AG04449 (cell line): ENCODE measurements at regions not wholly inside any gene's neighbourhood (a gene's known extent, or its start where the extent isn't known, plus 50 kb on each side); places are given as distances from the start of the nearest gene placed in this dataset.

ENCODE experiments used
- CTCF ChIA-PET: fragments of 350-600 bp; formaldehyde crosslinking; extraction: SDS; loops from one replicate; lab custom pipeline; 2021; ENCODE audit warnings: antibody characterized with exemption; lab: Yijun Ruan, JAX
- POLR2A ChIA-PET: fragments of 400-600, 350-600 bp; formaldehyde crosslinking; extraction: SDS; loops from one replicate; lab custom pipeline; 2020; ENCODE audit warnings: antibody characterized with exemption, inconsistent platforms; lab: Yijun Ruan, JAX
- DNase-seq: peaks from one replicate; pipeline ENCODE4 v3.0.0-alpha.2; 2010; ENCODE audit warnings: low read depth, low spot score
- H3K4me3 ChIP-seq: 2 replicates; pipeline ENCODE4 v1.5.1; 2011; ENCODE audit warnings: low read depth, mild to moderate bottlenecking, control low read depth, low read length
- TF ChIP-seq, protein P1 (sequence below): IDR thresholded peaks from one replicate; pipeline ENCODE4 v1.5.1; 2011; ENCODE audit warnings: mild to moderate bottlenecking, moderate library complexity, low read length, control low read depth, inconsistent platforms; ENCODE audit not compliant: insufficient read depth; ENCODE audit errors: missing control alignments

DNA sequence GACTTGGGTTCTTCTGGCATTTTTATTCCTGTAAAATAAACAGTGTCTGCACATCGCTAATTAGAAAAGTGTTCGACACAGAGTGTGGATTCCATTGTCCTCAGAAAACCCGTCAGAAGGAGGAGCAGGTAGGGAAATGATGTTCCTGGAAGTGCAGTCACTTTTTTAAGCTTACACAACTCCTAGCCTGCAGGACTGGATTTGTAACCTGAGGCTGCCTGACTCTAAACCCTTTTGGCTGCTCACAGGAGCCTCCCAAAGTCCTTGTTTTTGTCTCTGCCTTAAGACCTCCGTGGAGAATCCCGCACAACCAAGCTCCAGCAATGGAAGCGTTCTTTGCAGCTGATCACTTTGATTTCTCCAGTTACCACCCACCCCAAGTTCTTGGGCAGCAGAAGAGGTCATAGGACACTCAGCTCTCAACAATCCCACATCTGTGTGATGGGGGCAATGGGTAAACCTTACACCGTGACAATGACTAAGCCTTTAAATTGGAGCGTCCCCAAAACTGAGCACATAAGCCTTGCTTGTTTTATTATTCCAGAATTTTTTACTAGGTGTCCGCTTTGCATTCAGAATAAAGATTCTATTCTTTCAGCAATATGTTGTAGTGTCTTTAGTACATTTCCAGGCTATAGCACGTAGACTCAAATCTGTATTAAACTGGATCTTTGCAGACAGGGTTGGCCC is 227.9 kb downstream of the TBXT start:
- TF ChIP-seq, protein P1, sequence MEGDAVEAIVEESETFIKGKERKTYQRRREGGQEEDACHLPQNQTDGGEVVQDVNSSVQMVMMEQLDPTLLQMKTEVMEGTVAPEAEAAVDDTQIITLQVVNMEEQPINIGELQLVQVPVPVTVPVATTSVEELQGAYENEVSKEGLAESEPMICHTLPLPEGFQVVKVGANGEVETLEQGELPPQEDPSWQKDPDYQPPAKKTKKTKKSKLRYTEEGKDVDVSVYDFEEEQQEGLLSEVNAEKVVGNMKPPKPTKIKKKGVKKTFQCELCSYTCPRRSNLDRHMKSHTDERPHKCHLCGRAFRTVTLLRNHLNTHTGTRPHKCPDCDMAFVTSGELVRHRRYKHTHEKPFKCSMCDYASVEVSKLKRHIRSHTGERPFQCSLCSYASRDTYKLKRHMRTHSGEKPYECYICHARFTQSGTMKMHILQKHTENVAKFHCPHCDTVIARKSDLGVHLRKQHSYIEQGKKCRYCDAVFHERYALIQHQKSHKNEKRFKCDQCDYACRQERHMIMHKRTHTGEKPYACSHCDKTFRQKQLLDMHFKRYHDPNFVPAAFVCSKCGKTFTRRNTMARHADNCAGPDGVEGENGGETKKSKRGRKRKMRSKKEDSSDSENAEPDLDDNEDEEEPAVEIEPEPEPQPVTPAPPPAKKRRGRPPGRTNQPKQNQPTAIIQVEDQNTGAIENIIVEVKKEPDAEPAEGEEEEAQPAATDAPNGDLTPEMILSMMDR = no peak
- H3K4me3 ChIP-seq = no peak overlapping the region
- CTCF ChIA-PET = interaction anchor here (0.9 kb wide), 1 partner anchor 49 kb away, joined by 3 read pairs; no protein-coding TSS in a partner anchor
- no peak for DNase-seq
- POLR2A ChIA-PET = no interaction called here

DNA sequence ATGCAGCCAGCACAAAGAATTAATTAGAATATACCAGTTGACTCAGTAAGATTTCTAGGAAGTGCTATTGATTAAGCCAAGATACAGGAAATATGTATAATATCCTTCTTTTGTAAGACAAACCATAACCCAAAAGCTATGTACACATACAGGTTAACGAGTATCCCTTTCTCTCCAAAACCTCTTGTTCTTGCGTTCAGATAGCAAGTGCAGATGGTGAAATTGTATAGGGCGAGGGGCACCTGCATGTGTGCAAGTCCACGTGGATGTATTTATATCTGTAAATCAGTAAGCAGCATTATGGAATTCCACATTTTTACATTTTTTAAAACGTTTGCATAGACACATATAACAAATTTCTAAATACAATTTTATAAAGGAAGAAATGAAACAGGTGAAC is 228.6 kb downstream of the TBXT start:
- CTCF ChIA-PET = interaction anchor here (1.2 kb wide), 1 partner anchor 158 kb away, joined by 3 read pairs; no protein-coding TSS in a partner anchor
- no peak overlapping the region for H3K4me3 ChIP-seq
- DNase-seq = no peak
- POLR2A ChIA-PET = no interaction called here
- TF ChIP-seq, protein P1 = no peak

DNA sequence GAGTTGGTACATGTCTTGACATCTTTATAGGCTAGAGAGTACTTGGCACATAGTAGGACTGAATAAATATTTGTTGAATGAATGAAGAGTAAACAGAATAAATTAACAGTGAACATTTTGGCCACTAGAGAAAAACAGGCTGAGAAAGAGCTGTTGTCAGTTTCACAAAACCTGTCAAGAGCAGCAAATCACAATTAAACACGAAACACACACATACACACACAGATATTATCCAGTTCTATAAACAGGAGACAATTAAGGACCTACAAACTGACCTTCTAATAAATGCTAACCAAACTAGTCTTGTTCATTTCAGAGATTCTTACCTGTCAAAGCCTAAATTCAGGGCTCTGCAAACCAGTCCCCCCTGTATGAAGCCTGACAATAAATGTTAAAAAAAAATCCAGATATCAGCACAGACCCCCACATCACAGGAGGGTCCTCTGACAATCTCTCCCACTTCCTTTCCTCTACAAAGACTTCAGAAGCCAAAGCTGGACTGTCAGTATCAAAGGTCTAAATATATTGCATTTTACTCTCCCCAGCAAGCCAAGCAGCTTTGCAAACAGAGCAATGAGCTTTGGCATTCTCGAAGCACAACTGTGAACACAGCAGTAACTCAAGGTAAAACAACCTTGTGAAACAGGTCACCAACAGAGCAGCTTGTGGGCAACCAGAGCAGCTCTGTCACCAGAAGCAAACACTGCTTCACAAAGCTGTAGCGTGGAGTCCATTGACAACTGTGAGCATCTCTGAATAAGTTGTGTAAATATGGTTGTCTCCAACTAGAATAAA is 229.9 kb downstream of the TBXT start:
- CTCF ChIA-PET = interaction anchor here (1.2 to 1.4 kb wide), 2 partner anchors 48 to 160 kb away, joined by 3 read pairs; no protein-coding TSS in a partner anchor
- POLR2A ChIA-PET = no interaction called here
- no peak for DNase-seq
- TF ChIP-seq, protein P1 = no peak
- H3K4me3 ChIP-seq = no peak overlapping the region

DNA sequence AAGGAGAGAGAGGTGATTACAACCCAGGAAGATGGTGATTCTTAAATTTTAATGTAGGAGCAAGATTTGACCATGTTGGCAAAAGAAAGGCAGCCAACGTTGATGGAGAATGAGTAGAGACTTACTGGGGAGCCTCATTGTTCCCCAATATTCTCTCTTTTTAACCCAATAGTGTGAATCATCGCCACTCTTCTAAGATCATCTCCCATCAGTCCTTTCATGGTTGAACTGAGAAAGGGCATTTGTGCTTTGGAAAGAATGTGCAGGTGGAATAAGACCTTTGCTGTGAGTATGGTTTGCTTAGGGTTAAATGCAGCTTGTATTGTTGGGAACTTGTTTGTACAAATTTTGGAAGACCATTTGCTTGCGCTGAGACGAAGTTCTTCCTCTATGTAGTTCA is 231.0 kb downstream of the TBXT start:
- no peak for DNase-seq
- ChIA-PET POLR2A (no interaction called here), CTCF (interaction anchor here (1.4 kb wide), 1 partner anchor 47 kb away, joined by 3 read pairs; no protein-coding TSS in a partner anchor)
- TF ChIP-seq, protein P1 = no peak
- H3K4me3 ChIP-seq = no peak overlapping the region

DNA sequence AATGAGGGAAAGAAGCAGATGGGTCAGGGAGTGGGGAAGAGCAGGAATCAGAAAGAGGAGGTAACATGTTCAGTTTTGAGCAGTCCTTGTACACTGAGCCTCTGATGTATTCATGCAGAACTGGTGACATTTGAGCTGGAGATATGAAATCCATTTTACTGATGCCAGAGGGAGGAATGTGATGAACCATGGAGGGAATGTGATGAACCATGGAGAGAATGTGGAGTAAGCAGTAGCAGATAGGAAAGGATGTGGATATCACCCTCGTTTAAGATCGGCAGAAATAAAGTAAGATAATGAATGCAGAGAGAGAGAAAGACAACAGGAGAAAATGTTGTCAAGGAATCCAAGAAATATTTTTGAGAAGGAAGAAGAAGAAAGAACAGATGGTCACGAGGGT is 231.6 kb downstream of the TBXT start:
- ChIA-PET POLR2A (no interaction called here), CTCF (interaction anchor here (1.4 kb wide), 1 partner anchor 46 kb away, joined by 3 read pairs; no protein-coding TSS in a partner anchor)
- no peak for DNase-seq
- TF ChIP-seq, protein P1 = no peak
- no peak overlapping the region for H3K4me3 ChIP-seq

DNA sequence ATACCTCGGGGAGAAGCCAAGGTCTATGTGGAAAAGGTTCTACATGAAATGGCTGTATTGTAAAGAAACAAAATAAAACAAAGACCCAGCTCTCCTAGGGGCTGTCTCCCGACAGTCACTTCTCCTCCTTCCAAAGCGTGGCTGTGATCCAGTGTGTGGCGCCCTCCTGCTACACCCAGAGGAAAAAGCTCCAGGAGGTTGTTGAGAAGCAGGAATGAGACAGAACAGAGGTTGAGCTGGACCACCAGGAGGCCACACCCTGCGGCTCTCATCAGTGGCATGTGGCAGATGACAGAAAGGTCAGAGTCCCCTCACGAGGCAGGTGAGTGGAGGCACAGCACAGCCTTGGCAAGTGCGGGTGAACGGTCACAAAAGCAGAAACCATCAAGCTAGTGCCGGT is 236.0 kb downstream of the TBXT start:
- H3K4me3 ChIP-seq = no peak overlapping the region
- TF ChIP-seq, protein P1 = no peak
- CTCF ChIA-PET = interaction anchor here (1.2 kb wide), 2 partner anchors 47 to 166 kb away, joined by 3 to 4 read pairs; no protein-coding TSS in a partner anchor
- POLR2A ChIA-PET = no interaction called here
- no peak for DNase-seq
